HG03571 (cell line): ENCODE measurements at regions not wholly inside any gene's neighbourhood (a gene's known extent, or its start where the extent isn't known, plus 50 kb on each side); places are given as distances from the start of the nearest gene placed in this dataset.

Source experiments
- ATAC-seq: cut with Tn5 transposase; IDR thresholded peaks from one replicate; pipeline ENCODE4 v1.9.1; 2021; ENCODE audit not compliant: unreplicated experiment

DNA sequence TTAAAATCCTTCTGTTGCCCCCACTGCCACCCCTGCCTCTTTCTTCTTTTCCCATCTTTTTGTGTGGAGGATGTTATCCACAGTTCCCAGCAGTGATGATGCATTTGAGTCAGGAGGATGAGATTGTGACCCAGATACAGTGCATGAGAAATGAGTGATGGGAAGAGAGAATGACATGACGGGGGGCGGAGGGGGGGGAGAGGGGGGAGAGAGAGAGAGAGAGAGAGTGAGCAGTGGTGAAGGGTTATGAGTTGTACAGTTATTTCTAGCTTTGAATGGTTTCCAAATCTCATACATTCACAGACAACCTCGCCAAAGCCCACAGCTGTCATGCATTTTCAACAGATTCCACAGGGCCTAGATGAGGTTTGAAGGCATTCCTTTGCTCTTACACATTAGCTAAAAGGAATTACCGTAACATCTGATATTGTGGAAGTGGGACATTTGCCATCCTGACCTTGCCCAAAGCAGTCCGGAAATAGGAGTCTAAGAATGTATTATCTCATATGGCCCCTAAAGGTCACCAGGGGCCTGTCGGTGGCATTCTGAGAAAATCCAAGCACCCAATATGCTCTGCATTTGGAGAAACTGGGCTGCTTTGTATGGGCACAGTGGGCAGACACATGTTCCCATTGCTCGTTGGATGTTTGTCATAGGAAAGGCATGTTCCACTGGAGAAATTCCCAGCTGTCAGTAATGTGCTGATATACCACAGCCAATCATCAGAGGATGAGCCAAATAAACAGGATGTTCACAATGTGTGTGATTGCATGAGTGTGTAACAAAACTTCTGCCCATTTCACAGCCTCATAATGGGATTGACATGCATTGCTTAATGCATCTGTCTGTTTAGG is 435.8 kb downstream of the SPRY1 start:
- no peak for ATAC-seq

DNA sequence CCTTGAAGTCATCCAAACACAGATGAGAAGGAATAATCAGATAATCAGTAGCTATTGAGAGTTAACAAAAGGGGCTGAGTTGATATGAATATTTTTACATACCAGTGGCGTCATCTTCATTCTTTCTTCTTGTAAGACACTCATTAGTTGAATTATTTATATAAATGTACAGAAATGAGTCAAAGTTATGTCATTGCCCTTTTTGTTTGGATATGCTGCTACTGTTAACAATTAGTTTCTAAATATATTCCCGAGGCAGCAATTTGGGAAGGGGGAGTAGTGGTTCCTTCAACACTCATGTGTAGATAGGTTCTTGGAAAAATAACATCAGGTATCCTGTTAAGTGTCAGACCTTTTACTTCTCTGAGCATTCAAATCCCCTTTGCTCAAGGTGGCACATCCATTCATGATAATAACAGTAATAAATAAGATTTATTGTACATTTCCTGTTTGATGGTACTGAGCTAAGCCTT is 436.6 kb downstream of the SPRY1 start:
- no peak for ATAC-seq

DNA sequence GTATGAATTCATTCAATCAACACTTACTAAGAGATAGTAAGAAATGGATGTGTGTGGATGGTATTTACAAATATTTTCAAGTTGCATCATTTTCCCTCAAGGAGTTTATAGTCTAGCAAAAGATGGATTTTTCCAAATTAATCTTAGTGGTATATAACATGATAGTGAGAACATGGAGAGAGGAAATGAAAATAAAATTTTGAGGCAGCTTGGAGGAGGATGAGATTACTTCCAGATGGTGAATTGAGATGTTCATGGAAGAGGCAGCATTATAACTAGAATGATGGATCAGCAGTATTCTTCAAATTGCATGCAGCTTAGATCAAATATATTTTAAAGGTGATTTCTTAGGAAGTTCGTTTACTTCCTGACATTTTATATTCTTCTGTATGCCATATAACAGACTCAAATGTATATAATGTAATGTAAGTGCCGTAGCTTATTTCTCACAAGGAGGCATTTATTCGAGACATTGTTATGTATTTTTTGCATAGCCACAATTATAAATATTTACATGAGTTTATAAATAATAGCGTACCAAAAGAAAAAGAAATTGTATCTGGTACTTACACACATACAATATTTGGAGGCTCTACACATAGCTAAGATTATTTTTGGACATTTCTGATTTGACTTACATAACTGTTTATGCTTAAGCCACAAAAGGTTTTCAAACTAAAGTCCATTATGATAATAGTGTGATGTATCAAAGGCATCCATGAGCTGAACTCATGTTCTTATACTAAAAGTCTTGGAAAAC is 439.4 kb downstream of the SPRY1 start:
- ATAC-seq, result no peak

DNA sequence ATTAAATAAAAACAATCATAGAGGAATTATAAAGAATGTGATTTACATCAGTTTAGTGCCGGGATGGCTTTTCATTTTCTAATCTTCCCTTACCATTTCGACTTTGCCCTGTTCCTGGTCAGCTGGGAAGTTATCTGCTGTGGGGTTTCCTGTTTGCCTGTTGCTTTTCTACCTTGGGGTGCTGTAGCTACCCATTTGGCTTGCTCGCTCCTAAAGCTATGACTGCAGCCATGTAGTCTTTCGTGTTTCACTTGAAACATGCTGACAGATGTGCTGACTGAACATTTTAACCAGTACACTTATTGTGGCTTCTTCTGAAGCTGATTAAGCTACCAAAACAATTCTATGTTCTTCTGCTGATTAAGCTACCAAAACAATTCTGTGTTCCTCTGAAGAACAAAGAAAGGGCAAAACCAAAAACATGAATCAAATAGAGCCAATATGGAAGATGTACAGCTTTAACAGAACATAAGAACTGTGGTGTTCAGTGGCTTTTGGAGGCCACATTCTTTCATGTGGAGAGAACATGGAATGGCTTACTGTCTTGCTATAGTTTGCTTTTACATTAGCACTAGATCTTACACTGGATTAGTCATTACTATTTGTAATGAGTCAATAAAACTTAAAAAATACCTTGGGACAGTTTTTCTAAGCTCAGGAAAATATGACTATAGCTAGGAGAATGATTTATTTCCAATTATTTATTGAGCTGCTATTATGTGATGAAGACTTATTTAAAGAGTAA is 440.4 kb downstream of the SPRY1 start:
- no peak for ATAC-seq

DNA sequence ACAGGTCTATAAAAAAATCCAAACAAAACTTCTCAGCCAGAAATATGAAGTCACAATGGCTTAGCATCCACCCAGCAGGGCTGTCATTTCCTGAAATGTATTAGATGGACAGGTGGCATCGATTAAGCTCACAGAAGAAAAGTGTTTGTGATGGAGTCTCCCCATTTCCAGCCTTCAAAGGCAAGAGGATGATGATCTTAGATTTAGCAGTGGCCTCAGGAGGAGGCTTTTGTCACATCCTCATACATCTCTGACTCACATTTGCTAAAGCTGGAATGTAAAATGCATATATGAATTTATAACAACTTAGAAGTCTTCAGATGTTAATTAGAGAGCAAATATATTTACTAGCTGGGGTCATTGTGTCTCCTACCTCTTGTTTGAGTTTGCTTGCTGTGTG is 441.9 kb downstream of the SPRY1 start:
- no peak for ATAC-seq

DNA sequence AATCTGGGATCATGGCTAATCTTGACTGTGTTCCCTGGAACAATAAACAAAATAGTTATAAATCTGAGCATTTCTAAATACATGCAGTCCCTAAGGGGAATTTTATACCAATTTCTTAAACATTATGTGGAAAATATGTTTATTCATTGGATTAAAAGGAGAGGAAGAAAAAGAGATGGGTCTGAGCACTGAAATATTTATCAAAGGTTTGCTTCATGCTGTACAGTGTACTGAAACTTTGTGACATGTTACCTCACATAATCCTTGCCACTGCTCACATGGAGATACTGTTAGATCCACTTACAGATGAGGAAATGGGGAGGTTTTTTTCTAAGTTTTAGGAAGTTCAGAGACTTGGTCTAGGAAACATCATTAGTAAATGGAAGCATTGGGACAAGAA is 443.6 kb downstream of the SPRY1 start:
- ATAC-seq, result no peak

DNA sequence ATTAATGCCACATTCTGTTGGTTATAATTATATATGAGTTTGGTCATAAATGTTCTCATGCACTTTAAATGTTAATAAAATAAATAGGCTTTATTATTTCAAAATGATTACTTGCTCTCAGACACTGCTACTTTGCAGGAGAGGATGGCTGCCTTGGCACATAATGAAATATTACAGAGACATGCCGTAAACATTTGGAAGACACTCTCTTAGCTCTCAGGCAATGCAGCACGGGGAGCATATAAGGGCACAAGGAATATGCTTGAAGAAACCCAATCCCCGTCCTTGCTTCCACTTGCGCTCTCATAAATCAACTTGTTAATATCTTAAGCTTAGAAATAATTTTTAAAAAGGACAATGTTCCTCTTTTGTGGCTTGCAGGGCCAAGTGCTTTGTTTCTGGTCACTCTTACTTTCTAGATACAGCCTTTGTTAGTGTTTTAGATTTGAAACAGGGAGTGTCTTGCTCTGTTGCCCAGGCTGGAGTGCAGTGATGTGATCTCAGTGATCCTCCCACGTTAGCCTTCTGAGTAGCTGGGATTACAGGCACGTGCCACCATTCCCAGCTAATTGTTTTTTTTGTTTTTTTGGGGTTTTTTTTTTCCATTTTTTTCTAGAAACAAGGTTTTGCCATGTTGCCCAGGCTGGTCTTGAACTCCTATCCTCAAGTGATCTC is 445.0 kb downstream of the SPRY1 start:
- ATAC-seq, result no peak

DNA sequence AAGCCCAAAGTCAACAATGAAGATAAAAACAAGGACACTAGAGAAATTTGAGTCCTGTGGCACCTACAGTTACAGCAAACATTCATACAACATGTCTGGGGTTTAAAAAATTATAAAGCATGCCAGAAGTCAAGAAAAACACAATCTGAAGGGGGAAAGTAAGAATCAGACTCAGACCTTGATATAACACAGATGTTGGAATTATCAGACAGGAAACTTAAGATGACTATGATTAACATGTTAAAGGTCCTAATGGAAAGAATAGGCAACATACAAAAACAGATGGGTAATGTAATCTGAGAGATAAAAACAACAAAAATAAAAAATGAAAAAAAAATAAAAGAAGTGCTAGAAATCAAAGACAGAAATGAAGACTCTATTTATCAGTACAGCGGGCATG is 446.5 kb downstream of the SPRY1 start:
- ATAC-seq, result no peak

DNA sequence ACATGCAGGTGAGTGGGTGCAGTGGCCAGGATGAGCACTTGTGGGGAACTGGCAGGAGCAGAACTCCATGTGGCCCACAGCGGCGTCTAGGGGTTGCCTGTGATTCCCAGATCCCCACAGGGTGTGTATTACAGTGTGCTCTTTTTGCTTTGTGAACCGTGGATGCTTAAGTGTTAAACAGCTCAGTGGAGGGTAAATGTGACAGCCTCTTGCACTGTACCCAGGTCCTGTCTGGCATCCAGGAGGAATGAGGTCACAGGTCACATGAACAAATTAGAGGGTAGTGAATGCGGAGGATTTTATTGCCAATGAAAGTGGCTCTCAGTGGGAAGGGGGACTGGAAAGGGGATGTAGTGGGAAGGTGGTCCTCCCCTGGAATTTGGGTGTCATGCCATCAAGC is 447.8 kb downstream of the SPRY1 start:
- ATAC-seq, result no peak

DNA sequence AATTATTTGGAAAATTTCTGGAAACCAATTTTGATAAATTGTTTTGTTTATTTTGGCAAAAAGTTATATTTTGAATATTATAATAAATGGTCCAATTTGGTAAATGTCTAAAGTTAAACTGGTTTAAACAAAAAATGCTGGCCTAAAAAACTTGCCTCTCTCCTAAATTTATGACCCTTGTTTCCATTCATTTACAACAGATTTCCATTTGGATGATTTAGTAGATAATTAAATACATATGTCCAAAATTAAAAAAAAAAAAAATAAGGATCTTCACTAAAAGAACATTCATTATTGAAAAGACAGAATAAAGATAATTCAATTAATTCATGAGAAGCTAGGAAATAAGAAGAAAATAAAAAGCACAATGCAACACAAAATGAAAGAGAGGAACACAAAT is 449.5 kb downstream of the SPRY1 start:
- no peak for ATAC-seq

DNA sequence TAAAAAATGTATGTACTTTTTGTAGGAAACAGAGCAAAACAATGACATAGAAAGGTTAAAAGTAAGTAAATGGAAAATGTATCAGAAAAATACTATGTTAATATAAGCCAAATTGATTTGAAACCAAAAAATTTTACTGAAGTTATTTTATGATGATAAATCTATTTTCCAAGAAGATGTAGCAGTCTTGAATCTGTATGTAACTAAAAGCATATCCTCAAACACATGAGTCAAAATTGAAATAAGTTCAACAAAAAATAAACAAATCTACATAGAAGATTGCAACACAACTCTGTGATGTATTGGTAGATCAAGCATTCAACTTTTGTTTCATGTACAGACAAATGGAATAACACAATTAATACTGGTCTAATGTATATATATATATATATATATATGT is 450.0 kb downstream of the SPRY1 start:
- no peak for ATAC-seq

DNA sequence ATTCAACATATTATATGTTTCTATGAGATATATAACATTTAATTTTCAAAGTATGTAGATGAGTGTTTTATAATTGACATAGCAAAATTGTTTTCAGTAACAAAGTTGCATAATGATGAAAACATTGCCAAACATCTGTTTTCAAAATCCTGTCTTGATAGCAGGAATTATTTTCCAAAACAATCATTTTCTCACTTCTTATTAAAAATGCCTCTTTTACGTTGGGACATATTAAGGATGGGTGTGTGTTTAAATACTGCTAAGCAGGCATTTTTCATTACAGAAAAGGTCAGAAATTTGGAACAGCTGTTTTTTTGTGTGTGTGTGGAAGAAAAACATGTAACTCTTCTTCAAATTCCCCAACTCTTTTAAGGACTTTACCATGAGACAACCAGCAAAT is 452.0 kb downstream of the SPRY1 start:
- ATAC-seq, result no peak

DNA sequence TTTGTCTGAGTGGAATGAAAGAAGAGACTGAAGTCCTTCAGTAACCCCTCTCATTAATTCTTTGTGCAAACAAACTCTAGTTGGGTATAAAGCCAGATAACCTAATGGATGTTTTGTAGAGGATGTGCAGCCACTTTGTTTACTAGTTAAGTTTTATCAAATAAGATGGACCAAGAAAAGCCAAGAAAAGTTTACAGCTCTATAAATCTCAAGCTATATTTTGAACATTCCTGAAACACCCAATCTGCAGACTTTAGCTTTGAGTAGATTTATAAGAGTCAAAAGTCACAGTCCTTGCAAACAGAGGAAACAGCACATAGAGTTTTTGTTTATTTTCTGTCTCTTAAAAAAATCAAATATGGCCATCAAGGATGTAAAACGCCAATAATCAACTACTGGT is 452.9 kb downstream of the SPRY1 start:
- ATAC-seq, result no peak

DNA sequence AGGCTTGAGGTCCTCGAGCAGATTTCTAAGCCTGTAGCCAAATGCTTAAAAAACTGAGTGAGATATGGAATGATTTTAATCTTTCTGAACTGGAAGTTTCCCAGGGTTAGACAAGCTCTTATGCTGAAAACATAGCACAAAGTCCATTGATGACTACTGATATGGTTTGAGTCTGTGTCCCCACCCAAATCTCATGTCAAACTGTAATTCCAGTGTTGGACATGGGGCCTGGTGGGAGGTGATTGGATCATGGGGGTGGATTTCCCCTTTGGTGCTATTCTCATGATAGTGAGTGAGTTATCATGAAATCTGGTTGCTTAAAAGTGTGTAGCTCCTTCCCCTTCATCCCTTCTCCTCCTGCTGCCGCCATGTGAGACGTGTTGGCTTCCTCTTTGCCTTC is 454.9 kb downstream of the SPRY1 start:
- no peak for ATAC-seq

DNA sequence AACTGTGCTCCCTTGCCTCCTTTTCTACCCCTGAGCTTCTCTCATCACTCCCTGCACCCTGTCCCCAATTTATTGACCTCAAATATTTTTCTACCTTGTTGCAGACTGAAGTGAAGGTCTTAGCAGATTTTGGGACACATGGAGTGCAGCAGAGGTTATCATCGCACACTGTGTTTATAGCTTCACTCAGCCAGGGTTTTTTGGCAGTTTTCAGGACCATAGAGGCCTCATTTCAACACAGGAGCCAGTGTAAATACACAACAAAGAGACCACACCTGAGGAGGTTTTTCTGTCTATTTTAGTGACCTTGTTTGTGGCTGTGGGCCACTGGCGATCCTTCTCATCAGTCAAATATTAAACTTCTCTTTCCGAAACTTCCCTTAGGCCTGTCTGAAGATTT is 457.1 kb downstream of the SPRY1 start:
- no peak for ATAC-seq

DNA sequence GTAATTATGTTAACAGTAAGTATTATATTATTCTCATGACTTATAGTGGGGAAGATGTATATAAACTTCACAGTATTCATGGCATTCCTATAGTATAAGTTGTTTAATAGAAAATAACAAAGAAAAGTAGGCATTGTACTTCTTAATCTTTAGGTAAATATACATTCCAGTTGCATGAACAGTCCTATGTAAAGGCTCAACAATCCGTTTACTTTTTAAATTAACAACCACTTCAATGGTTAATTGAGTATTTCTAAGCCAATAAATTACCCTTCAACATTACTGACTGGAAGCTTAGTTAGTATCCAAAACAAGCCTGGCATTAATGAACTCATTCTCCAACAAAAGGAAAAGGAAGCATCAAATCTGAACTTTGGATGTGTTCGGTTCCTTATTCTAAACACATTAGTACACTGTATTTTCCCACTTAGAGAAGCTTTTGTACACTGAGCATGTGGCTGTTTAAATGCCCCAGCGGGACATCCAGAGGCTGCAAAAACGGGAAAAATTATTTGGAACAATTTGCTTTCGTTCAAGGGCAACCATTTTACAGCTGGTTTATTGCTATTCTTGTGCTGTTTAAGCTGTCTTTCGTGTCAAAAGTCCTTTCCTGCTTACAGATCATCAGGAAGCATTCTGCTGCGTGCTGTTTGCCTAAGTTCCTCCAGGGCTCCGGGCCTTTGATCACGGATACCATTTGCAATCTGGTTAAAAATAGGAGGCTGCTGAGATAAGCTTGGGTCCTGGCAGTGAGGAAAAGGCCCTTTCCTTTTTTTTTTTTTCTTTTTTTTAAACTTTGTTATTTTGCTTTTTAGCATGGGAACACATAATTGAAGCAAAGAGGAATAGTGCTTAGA is 460.3 kb downstream of the SPRY1 start:
- ATAC-seq, result no peak

DNA sequence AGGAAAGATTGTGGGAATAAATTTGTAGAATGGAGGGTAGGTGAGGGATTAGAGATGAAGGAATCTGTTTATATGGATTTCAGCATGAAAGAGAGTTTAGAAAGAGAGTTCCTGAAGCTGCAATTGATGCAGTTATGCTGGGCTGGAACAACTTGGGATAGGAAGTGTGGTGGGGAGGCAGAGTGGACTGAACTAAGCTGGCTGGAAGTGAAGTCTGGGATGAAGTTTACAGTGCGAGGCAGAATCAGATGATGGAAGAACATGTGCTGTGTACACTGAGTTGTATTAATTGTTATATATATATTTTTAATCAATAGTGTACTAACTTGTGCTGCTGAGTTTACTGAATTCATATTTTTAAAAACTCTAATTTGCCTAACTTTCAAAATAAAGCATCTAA is 461.9 kb downstream of the SPRY1 start:
- ATAC-seq, result no peak

DNA sequence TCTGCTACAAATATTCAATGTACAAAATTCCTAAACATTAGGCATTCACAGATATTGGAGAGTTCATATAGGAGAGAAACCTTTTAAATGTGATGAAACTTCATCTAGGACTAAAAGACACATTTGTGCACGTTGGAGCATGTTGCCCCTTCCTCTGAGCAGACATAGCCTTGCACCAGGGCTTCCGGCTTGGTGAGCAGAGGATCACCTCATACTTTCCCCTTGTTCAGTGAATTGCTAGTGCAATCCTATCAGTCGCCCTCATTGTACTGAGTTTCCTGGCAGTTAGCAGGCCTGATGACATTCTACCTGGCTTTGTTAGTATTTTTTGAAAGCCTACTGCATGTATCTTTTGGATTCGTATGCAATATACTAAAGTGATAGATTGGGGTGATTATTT is 466.2 kb downstream of the SPRY1 start:
- ATAC-seq, result no peak

DNA sequence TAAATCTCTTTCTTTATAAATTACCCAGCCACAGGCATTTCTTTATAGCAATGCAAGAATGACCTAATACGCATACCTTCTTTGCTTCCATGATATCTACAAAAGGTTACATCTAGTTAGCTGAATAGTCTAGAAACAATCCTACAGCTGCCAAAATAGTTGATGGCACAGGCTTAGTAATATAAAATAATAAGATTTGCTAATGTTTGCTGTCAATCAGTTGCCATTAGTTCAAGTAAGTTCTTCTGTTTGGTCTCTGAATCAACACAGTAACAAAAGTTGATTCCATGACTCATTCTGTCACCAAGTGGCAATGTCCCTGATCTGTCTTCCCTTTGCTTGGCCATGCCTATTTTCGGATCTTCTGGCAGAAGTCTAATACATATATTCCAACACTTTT is 470.2 kb downstream of the SPRY1 start:
- ATAC-seq, result no peak

DNA sequence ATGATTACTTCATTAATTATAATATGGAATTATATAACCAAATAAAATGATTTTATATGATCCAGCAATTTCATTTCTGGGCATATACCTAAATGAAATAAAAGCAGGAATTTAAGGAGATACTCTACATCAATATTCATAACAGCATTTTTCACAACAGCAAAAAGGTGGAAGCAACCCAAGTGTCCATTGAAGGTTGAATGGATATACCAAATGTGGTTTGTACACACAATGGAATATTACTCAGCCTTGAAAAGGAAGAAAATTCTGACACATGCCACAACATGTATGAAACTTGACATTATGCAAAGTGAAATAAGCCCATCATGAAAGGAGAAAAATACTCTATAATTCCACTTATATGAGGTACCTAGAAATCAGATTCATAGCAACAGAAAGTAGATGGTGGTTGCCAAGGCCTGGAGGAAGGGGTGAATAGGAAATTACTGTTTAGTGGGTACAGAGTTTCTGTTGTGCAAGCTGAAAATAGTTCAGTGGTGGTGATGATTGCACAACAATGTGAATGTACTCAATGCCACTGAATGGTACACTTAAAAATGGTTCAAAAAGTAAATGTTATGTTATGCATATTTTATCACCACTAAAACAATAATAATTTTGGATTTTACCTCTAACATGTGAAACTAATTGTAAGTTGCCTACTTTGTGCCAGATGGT is 471.5 kb downstream of the SPRY1 start:
- ATAC-seq, result no peak
